ENCODE measurements at regions not wholly inside any gene's neighbourhood (a gene's known extent, or its start where the extent isn't known, plus 50 kb on each side); places are given as distances from the start of the nearest gene placed in this dataset.
A peak's percentile ranks its signal among the peaks of the same experiment; 100 is the strongest.

GRCh38 chr1:4144349-4144971 lies 244.4 kb upstream of the C1orf174 start:
- Histone ChIP-seq H3K27ac (ENCODE audit: low read depth, low read length) (no peak overlapping the region), H3K9me3 (ENCODE audit: low read depth, low read length) (no peaks in the 10 kb centered on the region), H2AFZ (ENCODE audit: low read length) (no peak overlapping the region), H3K79me2 (ENCODE audit: insufficient read depth, low read length) (no peaks in the 10 kb centered on the region), H3K27me3 (ENCODE audit: insufficient read depth, low read length) (no peaks in the 10 kb centered on the region), H3K4me3 (ENCODE audit: insufficient read depth, low read length) (no peak overlapping the region), H3K4me2 (ENCODE audit: insufficient read depth, low read length) (no peak overlapping the region), H4K20me1 (ENCODE audit: insufficient read depth, low read length) (no peaks in the 10 kb centered on the region), H3K36me3 (ENCODE audit: insufficient read depth, low read length) (no peaks in the 10 kb centered on the region), H3K4me1 (ENCODE audit: insufficient read depth, low read length) (no peaks in the 10 kb centered on the region)
- TF ChIP-seq, protein P1, sequence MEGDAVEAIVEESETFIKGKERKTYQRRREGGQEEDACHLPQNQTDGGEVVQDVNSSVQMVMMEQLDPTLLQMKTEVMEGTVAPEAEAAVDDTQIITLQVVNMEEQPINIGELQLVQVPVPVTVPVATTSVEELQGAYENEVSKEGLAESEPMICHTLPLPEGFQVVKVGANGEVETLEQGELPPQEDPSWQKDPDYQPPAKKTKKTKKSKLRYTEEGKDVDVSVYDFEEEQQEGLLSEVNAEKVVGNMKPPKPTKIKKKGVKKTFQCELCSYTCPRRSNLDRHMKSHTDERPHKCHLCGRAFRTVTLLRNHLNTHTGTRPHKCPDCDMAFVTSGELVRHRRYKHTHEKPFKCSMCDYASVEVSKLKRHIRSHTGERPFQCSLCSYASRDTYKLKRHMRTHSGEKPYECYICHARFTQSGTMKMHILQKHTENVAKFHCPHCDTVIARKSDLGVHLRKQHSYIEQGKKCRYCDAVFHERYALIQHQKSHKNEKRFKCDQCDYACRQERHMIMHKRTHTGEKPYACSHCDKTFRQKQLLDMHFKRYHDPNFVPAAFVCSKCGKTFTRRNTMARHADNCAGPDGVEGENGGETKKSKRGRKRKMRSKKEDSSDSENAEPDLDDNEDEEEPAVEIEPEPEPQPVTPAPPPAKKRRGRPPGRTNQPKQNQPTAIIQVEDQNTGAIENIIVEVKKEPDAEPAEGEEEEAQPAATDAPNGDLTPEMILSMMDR (IDR thresholded peaks at IDR 0.05; ENCODE audit: extremely low read depth, low read depth, low read length) = no peak
- DNase-seq (ENCODE audit: insufficient read length, low spot score, missing footprints) = no peak

GRCh38 chr1:4146101-4146500 lies 246.0 kb upstream of the C1orf174 start:
- Histone ChIP-seq H3K79me2 (ENCODE audit: insufficient read depth, low read length) (no peaks in the 10 kb centered on the region), H4K20me1 (ENCODE audit: insufficient read depth, low read length) (no peaks in the 10 kb centered on the region), H3K4me3 (ENCODE audit: insufficient read depth, low read length) (no peak overlapping the region), H3K27me3 (ENCODE audit: insufficient read depth, low read length) (no peaks in the 10 kb centered on the region), H3K36me3 (ENCODE audit: insufficient read depth, low read length) (no peaks in the 10 kb centered on the region), H3K27ac (ENCODE audit: low read depth, low read length) (no peak overlapping the region), H3K4me1 (ENCODE audit: insufficient read depth, low read length) (no peaks in the 10 kb centered on the region), H2AFZ (ENCODE audit: low read length) (no peak overlapping the region), H3K9me3 (ENCODE audit: low read depth, low read length) (no peaks in the 10 kb centered on the region), H3K4me2 (ENCODE audit: insufficient read depth, low read length) (no peak overlapping the region)
- DNase-seq (ENCODE audit: insufficient read length, low spot score, missing footprints) = no peak
- TF ChIP-seq, protein P1 (IDR thresholded peaks at IDR 0.05; ENCODE audit: extremely low read depth, low read depth, low read length) = no peak

DNA sequence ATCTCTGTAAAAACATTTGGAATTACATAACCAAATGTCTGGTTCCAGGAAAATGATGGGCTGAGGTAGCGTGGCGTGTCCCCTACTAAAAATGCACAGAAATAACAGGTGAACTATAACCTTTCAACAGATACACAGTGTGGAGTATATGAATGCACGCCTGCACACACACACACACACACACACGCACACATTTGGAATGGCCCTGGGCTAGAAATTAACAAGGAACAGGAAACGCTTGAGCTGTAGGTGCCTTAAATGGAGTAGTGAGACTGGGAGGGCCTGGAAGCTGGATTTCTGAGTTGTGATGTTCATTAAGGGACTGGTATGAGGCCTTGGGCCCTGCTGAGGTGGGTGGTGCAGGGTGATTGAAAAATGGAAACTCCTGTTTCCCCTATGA lies 246.5 kb upstream of the C1orf174 start:
- no peak overlapping the region for H3K4me3 ChIP-seq (ENCODE audit: insufficient read depth, low read length)
- H3K4me2 ChIP-seq (ENCODE audit: insufficient read depth, low read length) = no peak overlapping the region
- no peaks in the 10 kb centered on the region for H3K36me3 ChIP-seq (ENCODE audit: insufficient read depth, low read length)
- peak; percentile 38 for DNase-seq (ENCODE audit: insufficient read length, low spot score, missing footprints)
- TF ChIP-seq, protein P1 (IDR thresholded peaks at IDR 0.05; ENCODE audit: extremely low read depth, low read depth, low read length) = no peak
- no peaks in the 10 kb centered on the region for H4K20me1 ChIP-seq (ENCODE audit: insufficient read depth, low read length)
- H3K79me2 ChIP-seq (ENCODE audit: insufficient read depth, low read length) = no peaks in the 10 kb centered on the region
- H3K27ac ChIP-seq (ENCODE audit: low read depth, low read length) = no peak overlapping the region
- H2AFZ ChIP-seq (ENCODE audit: low read length) = no peak overlapping the region
- no peaks in the 10 kb centered on the region for H3K9me3 ChIP-seq (ENCODE audit: low read depth, low read length)
- no peaks in the 10 kb centered on the region for H3K27me3 ChIP-seq (ENCODE audit: insufficient read depth, low read length)
- no peaks in the 10 kb centered on the region for H3K4me1 ChIP-seq (ENCODE audit: insufficient read depth, low read length)

GRCh38 chr1:4147509-4147908 lies 247.4 kb upstream of the C1orf174 start:
- H3K79me2 ChIP-seq (ENCODE audit: insufficient read depth, low read length) = no peaks in the 10 kb centered on the region
- H3K27me3 ChIP-seq (ENCODE audit: insufficient read depth, low read length) = no peaks in the 10 kb centered on the region
- H3K9me3 ChIP-seq (ENCODE audit: low read depth, low read length) = no peaks in the 10 kb centered on the region
- no peak overlapping the region for H2AFZ ChIP-seq (ENCODE audit: low read length)
- no peak overlapping the region for H3K4me2 ChIP-seq (ENCODE audit: insufficient read depth, low read length)
- no peak overlapping the region for H3K27ac ChIP-seq (ENCODE audit: low read depth, low read length)
- H4K20me1 ChIP-seq (ENCODE audit: insufficient read depth, low read length) = no peaks in the 10 kb centered on the region
- no peak overlapping the region for H3K4me3 ChIP-seq (ENCODE audit: insufficient read depth, low read length)
- DNase-seq (ENCODE audit: insufficient read length, low spot score, missing footprints) = no peak
- no peaks in the 10 kb centered on the region for H3K4me1 ChIP-seq (ENCODE audit: insufficient read depth, low read length)
- TF ChIP-seq, protein P1 (IDR thresholded peaks at IDR 0.05; ENCODE audit: extremely low read depth, low read depth, low read length) = no peak
- H3K36me3 ChIP-seq (ENCODE audit: insufficient read depth, low read length) = no peaks in the 10 kb centered on the region

Data from osteoblast (primary cell).